Transverse colon (tissue), 4 donors: ENCODE measurements at regions not wholly inside any gene's neighbourhood (a gene's known extent, or its start where the extent isn't known, plus 50 kb on each side); places are given as distances from the start of the nearest gene placed in this dataset.

Source experiments
- CTCF ChIP-seq, 5 experiments: fragments of 200-600 bp in 3 of 5; fragments of 450-650 bp in 2 of 5; sonication (generic) in 3 of 5; IDR thresholded peaks; 1 replicate in 2 of 5; 2 replicates in 3 of 5; pipeline ENCODE4 v1.5.1; 2016 to 2017; ENCODE audit warnings: antibody characterized with exemption in 5 of 5, inconsistent platforms in 3 of 5, mild to moderate bottlenecking in 2 of 5, moderate library complexity in 1 of 5
- POLR2A ChIP-seq: fragments of 450-650 bp; IDR thresholded peaks from one replicate; pipeline ENCODE4 v1.6.1; 2016; ENCODE audit warnings: antibody characterized with exemption, mild to moderate bottlenecking, moderate library complexity
- POLR2AphosphoS5 ChIP-seq, 3 donors: sonication (generic); formaldehyde crosslinking; IDR thresholded peaks; one replicate each; pipeline ENCODE4 v1.6.1; 2016; ENCODE audit warnings: antibody characterized with exemption in 3 of 3

- TF ChIP-seq CTCF (IDR thresholded peaks at IDR 0.05) = no peak
- TF ChIP-seq POLR2A = no peak
- TF ChIP-seq POLR2AphosphoS5 (IDR thresholded peaks at IDR 0.05) = no peak
Observed at GRCh38 chr5:32951003-32951402, 239.9 kb downstream of the NPR3 start.
